Muscle of leg (tissue), 3 donors: ENCODE measurements at regions not wholly inside any gene's neighbourhood (a gene's known extent, or its start where the extent isn't known, plus 50 kb on each side); places are given as distances from the start of the nearest gene placed in this dataset.

Source experiments
- DNase-seq: peaks from one replicate; pipeline ENCODE4 v3.0.0; 2013
- H3K27ac ChIP-seq: one replicate; pipeline ENCODE4 v1.5.1; 2013; ENCODE audit warnings: mild to moderate bottlenecking, low read length, control low read depth
- H3K27me3 ChIP-seq: one replicate; pipeline ENCODE4 v1.6.1; 2013; ENCODE audit warnings: low read length; ENCODE audit not compliant: control insufficient read depth, insufficient read depth
- H3K36me3 ChIP-seq: one replicate; pipeline ENCODE4 v1.6.1; 2013; ENCODE audit warnings: low read length; ENCODE audit not compliant: control insufficient read depth, insufficient read depth
- H3K4me1 ChIP-seq: one replicate; pipeline ENCODE4 v1.6.1; 2013; ENCODE audit warnings: low read length; ENCODE audit not compliant: control insufficient read depth, insufficient read depth
- H3K4me3 ChIP-seq: one replicate; pipeline ENCODE4 v1.5.1; 2013; ENCODE audit warnings: low read length, control low read depth
- H3K9me3 ChIP-seq: replicated peaks from 2 replicates; pipeline ENCODE4 v1.6.1; 2013; ENCODE audit warnings: low read depth, low read length; ENCODE audit not compliant: control insufficient read depth
- WGBS: methylation state at CpG from one replicate; pipeline ENCODE4 v1.1.5; 2013; ENCODE audit warnings: missing lambda C conversion rate; ENCODE audit not compliant: insufficient coverage; 5-methylcytosine and 5-hydroxymethylcytosine counted together

- Histone ChIP-seq H3K36me3 (no peaks in the 10 kb centered on the region), H3K9me3 (no peaks in the 10 kb centered on the region), H3K27me3 (no peaks in the 10 kb centered on the region), H3K4me3 (no peak overlapping the region), H3K27ac (no peak overlapping the region), H3K4me1 (peaks cover 5% of the 10 kb centered on the region)
- no CpG with 5 or more reads among the region's 1 CpG for WGBS
- no peak for DNase-seq
These were observed 257.8 kb upstream of the VLDLR start for GRCh38 chr9:2363781-2364180.

DNA sequence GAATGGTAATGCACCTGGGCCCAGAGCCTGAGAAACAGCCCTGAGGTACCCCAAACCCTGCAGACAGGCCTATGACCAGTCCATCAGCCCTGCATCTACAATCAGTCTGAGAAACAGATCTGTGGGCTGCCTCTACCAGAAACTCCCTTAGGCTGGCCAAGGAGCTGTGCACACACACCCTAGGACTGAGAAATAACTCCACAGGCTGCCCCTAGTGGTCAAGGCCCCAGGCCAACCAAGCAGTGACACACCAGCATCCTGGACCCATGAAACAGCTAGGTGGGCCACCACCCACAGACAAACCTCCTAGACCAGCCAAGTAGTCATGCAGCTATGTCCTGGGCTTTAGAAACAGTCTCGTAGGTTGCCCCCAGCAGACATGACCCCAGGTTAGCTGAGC, 253.6 kb upstream of the VLDLR start:
- no peak for DNase-seq
- Histone ChIP-seq H3K27ac (no peak overlapping the region), H3K9me3 (no peaks in the 10 kb centered on the region), H3K27me3 (no peaks in the 10 kb centered on the region), H3K4me1 (no peaks in the 10 kb centered on the region), H3K36me3 (no peaks in the 10 kb centered on the region), H3K4me3 (no peak overlapping the region)
- WGBS, result 100% methylated on average over 1 of the region's 1 CpG

- DNase-seq, result no peak
- Histone ChIP-seq H3K27me3 (no peaks in the 10 kb centered on the region), H3K9me3 (peaks cover 4% of the 10 kb centered on the region), H3K27ac (no peak overlapping the region), H3K36me3 (no peaks in the 10 kb centered on the region), H3K4me3 (no peak overlapping the region), H3K4me1 (no peaks in the 10 kb centered on the region)
- WGBS, result no CpG with 5 or more reads among the region's 2 CpGs
These were observed 247.9 kb upstream of the VLDLR start for GRCh38 chr9:2373648-2374047.

DNA sequence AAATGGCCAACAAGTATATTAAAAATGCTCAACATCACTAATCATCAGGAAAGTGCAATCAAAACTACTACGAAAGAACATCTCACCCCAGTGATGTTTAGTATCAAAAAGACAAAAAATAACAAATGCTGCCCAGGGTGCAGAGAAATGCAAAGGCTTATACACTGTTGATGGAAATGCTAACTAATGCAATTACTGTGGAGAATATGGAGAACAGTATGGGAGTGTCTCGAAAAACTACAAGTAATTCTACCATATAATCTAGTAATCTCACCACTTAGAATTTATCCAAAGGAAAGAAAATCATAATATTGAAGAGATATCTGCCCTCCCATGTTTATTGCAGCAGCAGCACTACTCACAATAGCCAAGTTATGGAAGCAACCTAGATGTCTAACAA, 246.5 kb upstream of the VLDLR start:
- no CpG with 5 or more reads among the region's 2 CpGs for WGBS
- H3K4me1 ChIP-seq, result no peaks in the 10 kb centered on the region
- no peaks in the 10 kb centered on the region for H3K27me3 ChIP-seq
- H3K9me3 ChIP-seq, result peaks cover 4% of the 10 kb centered on the region
- H3K36me3 ChIP-seq, result no peaks in the 10 kb centered on the region
- no peak overlapping the region for H3K27ac ChIP-seq
- no peak overlapping the region for H3K4me3 ChIP-seq
- DNase-seq, result no peak

DNA sequence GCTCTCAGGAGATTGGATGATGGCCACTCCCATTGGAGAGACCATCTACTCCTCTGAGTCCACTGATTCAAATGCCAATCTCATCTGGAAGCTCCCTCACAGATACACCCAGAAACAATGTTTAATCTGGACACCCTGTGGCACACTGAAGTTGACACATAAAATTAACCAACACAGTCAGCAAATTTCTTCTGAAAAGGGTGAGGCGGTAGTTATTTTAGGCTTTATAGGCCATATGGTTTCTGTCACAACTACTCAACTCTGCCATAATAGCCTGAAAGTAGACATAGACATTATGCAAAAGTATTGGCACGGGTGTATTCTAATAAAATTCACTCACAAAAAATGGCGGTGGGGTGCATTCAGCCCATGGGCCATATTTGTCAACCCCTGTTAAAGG, 244.5 kb upstream of the VLDLR start:
- H3K4me1 ChIP-seq, result no peaks in the 10 kb centered on the region
- no peaks in the 10 kb centered on the region for H3K27me3 ChIP-seq
- H3K4me3 ChIP-seq, result no peak overlapping the region
- H3K27ac ChIP-seq, result no peak overlapping the region
- DNase-seq, result no peak
- H3K9me3 ChIP-seq, result peaks cover 4% of the 10 kb centered on the region
- WGBS, result no CpG with 5 or more reads among the region's 3 CpGs
- no peaks in the 10 kb centered on the region for H3K36me3 ChIP-seq

GRCh38 chr9:2377834-2378233, 243.8 kb upstream of the VLDLR start:
- no peaks in the 10 kb centered on the region for H3K36me3 ChIP-seq
- H3K4me1 ChIP-seq, result no peaks in the 10 kb centered on the region
- DNase-seq, result no peak
- no CpG with 5 or more reads among the region's 1 CpG for WGBS
- H3K4me3 ChIP-seq, result no peak overlapping the region
- H3K9me3 ChIP-seq, result peaks cover 4% of the 10 kb centered on the region
- no peaks in the 10 kb centered on the region for H3K27me3 ChIP-seq
- no peak overlapping the region for H3K27ac ChIP-seq

- 83% methylated on average over 1 of the region's 3 CpGs for WGBS
- Histone ChIP-seq H3K9me3 (peaks cover 4% of the 10 kb centered on the region), H3K27me3 (no peaks in the 10 kb centered on the region), H3K4me3 (no peak overlapping the region), H3K27ac (no peak overlapping the region), H3K36me3 (no peaks in the 10 kb centered on the region), H3K4me1 (no peaks in the 10 kb centered on the region)
- no peak for DNase-seq
These were observed 243.3 kb upstream of the VLDLR start for GRCh38 chr9:2378266-2378665.

DNA sequence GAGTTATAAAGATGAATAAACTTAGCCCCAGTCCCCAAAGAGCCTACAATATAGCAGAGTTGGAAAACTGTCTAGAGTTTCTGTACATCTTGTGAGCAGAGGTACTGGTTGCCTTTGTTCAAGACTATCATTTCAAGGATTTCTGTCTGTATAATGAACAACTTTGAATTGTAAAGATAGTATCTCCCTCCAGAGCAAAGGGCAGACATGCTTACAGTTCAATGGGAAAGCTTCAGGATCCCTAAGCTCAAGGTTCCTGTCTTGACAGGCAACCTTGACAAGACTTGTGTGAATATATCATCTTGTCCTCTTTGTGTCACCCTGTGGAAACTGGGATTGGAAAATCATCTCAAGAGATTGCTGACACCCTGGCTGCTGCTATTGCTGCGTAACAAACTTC, 242.8 kb upstream of the VLDLR start:
- WGBS, result no CpG with 5 or more reads among the region's 1 CpG
- Histone ChIP-seq H3K4me3 (no peak overlapping the region), H3K36me3 (no peaks in the 10 kb centered on the region), H3K9me3 (peaks cover 4% of the 10 kb centered on the region), H3K4me1 (no peaks in the 10 kb centered on the region), H3K27ac (no peak overlapping the region), H3K27me3 (no peaks in the 10 kb centered on the region)
- DNase-seq, result no peak

- no CpG with 5 or more reads among the region's 1 CpG for WGBS
- Histone ChIP-seq H3K4me1 (peaks cover 6% of the 10 kb centered on the region), H3K27ac (no peak overlapping the region), H3K9me3 (peaks cover 2% of the 10 kb centered on the region), H3K4me3 (no peak overlapping the region), H3K27me3 (no peaks in the 10 kb centered on the region), H3K36me3 (no peaks in the 10 kb centered on the region)
- DNase-seq, result no peak
These were observed 236.8 kb upstream of the VLDLR start for GRCh38 chr9:2384741-2385140.

DNA sequence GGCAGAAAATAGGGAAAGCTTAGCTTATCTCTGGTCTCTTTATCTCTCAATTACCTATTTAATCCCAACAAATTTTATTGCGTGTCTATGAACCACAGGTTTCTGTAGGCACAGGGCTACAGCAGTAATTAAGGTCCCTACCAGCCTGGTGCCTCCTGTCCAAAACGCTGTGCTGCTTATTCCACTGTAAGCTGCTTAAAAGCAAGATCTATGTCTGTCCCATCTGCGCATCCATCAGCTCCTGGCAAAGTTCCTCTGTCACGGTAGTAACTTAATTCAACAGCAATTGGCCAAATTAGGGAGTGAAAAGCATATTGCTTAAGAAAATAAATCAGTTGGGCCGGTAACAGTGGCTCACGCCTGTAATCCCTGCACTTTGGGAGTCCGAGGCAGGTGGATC, 235.8 kb upstream of the VLDLR start:
- no peaks in the 10 kb centered on the region for H3K27me3 ChIP-seq
- DNase-seq, result no peak
- WGBS, result 59% methylated on average over 7 of the region's 7 CpGs
- H3K36me3 ChIP-seq, result no peaks in the 10 kb centered on the region
- H3K27ac ChIP-seq, result no peak overlapping the region
- peaks cover 8% of the 10 kb centered on the region for H3K4me1 ChIP-seq
- peaks cover 2% of the 10 kb centered on the region for H3K9me3 ChIP-seq
- H3K4me3 ChIP-seq, result no peak overlapping the region

DNA sequence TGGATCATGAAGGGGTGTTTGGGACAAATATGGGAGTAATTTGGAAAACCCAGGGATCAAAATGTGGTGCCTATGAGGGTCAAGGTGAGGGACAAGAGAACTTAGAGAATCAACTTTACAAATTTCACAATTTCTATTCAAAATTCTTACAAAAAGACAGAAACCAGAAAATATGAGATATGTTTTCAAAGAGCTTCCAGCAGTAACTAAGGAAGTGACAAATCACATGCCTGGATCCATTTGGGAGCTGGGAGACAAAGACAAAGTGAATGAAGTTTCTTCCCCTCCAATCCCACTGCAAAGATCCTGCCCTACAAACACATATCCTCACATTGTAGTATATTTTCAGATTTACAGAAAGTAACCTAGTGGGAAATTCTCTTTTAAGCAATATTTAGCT, 235.0 kb upstream of the VLDLR start:
- peak; percentile 75 for DNase-seq
- Histone ChIP-seq H3K27ac (peak overlapping the region; percentile 49), H3K9me3 (peaks cover 2% of the 10 kb centered on the region), H3K36me3 (no peaks in the 10 kb centered on the region), H3K4me3 (no peak overlapping the region), H3K4me1 (peaks cover 8% of the 10 kb centered on the region), H3K27me3 (no peaks in the 10 kb centered on the region)
